ENCODE measurements at regions not wholly inside any gene's neighbourhood (a gene's known extent, or its start where the extent isn't known, plus 50 kb on each side); places are given as distances from the start of the nearest gene placed in this dataset.
"Not testable (repeated sequence)": the region's sequence is repeated elsewhere in the genome, so short reads cannot be mapped to it uniquely, and the experiment has no call there.

- no peak for DNase-seq (ENCODE audit: low read depth)
Measured at GRCh38 chr12:97713270-97713669, 250.7 kb downstream of the RMST start.

- no peak for DNase-seq (ENCODE audit: low read depth)
Measured at GRCh38 chr12:97714107-97714563, 251.5 kb downstream of the RMST start.

- DNase-seq (ENCODE audit: low read depth): no peak
Measured at GRCh38 chr12:97716356-97716755, 253.8 kb downstream of the RMST start.

- DNase-seq (ENCODE audit: low read depth): not testable (repeated sequence)
Measured at GRCh38 chr12:97723801-97724200, 261.2 kb downstream of the RMST start.

- DNase-seq (ENCODE audit: low read depth): no peak
Measured at GRCh38 chr12:97745406-97746101, 282.9 kb downstream of the RMST start.

GRCh38 chr12:97748298-97748697 is 285.7 kb downstream of the RMST start:
- DNase-seq (ENCODE audit: low read depth): no peak

GRCh38 chr12:97751704-97752103 is 289.1 kb downstream of the RMST start:
- no peak for DNase-seq (ENCODE audit: low read depth)

GRCh38 chr12:97752129-97752528 is 289.5 kb downstream of the RMST start:
- DNase-seq (ENCODE audit: low read depth): peak; percentile 1

- DNase-seq (ENCODE audit: low read depth): no peak
Measured at GRCh38 chr12:97753332-97753731, 290.7 kb downstream of the RMST start.

- DNase-seq (ENCODE audit: low read depth): no peak
Measured at GRCh38 chr12:97754306-97754705, 291.7 kb downstream of the RMST start.

GRCh38 chr12:97756066-97756666 is 293.6 kb downstream of the RMST start:
- no peak for DNase-seq (ENCODE audit: low read depth)

- DNase-seq (ENCODE audit: low read depth): no peak
Measured at GRCh38 chr12:97756741-97757140, 294.1 kb downstream of the RMST start.

- DNase-seq (ENCODE audit: low read depth): no peak
Measured at GRCh38 chr12:97757481-97758193, 295.0 kb downstream of the RMST start.

GRCh38 chr12:97758194-97758501 is 295.5 kb downstream of the RMST start:
- no peak for DNase-seq (ENCODE audit: low read depth)

- DNase-seq (ENCODE audit: low read depth): no peak
Measured at GRCh38 chr12:97758586-97758985, 296.0 kb downstream of the RMST start.

GRCh38 chr12:97760601-97761000 is 298.0 kb downstream of the RMST start:
- DNase-seq (ENCODE audit: low read depth): no peak

- DNase-seq (ENCODE audit: low read depth): no peak
Measured at GRCh38 chr12:97763113-97763512, 300.5 kb downstream of the RMST start.

GRCh38 chr12:97764700-97765099 is 302.1 kb downstream of the RMST start:
- DNase-seq (ENCODE audit: low read depth): no peak

- DNase-seq (ENCODE audit: low read depth): no peak
Measured at GRCh38 chr12:97767347-97767746, 304.7 kb downstream of the RMST start.

GRCh38 chr12:97778111-97778510 is 315.5 kb downstream of the RMST start:
- DNase-seq (ENCODE audit: low read depth): no peak

GRCh38 chr12:97781342-97781741 is 318.7 kb downstream of the RMST start:
- no peak for DNase-seq (ENCODE audit: low read depth)

GRCh38 chr12:97784904-97785303 is 322.3 kb downstream of the RMST start:
- DNase-seq (ENCODE audit: low read depth): no peak

GRCh38 chr12:97790281-97790680 is 327.7 kb downstream of the RMST start:
- no peak for DNase-seq (ENCODE audit: low read depth)

Measured in LHCN-M2 (cell line).